ENCODE measurements at regions not wholly inside any gene's neighbourhood (a gene's known extent, or its start where the extent isn't known, plus 50 kb on each side); places are given as distances from the start of the nearest gene placed in this dataset.
A peak's percentile ranks its signal among the peaks of the same experiment; 100 is the strongest.

GRCh38 chr14:49463146-49463545 lies 123.0 kb downstream of the RPS29 start:
- no peak for DNase-seq

GRCh38 chr14:49461529-49462401 lies 124.4 kb downstream of the RPS29 start:
- peak; percentile 76 for DNase-seq

DNA sequence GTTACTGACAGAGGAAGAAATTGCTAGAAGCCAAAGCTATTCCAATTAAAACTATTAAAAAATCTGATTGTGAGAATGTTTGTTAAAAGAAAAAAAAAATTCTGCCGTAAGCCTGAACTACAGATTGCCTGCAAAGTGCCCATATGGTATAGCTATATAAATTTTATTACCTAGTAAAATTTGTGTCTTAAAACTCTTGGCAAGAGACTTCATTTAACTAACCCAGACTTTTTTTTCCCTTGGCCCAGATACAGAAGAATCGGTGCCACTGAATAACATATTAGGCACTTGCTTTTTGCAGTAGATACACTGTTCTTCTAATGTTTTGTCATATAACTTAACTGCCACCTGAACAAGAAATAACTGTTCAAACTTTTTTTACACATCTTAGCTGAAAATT lies 125.5 kb downstream of the RPS29 start:
- DNase-seq, result no peak

- no peak for DNase-seq
Observed at GRCh38 chr14:49456589-49456988, 129.6 kb downstream of the RPS29 start.

DNA sequence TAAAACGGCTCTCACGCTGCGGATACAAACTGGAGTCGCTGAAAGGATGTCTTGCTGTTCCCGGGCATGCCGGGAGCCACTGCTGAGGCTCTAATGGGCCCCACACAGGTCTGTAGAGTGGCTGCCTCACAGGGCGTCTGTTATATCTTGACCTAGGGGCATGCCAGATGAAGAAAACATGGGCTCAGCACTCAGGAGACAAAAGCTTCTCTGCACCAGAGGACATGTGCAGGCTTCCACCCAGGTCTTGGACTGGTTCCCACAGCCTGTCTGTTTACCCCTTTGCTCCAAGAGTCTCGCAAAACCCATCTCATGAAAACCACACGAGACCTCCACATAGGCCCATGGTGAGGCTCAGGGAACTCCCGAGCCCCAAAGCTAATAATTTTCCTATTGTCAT lies 134.2 kb downstream of the RPS29 start:
- no peak for DNase-seq

DNA sequence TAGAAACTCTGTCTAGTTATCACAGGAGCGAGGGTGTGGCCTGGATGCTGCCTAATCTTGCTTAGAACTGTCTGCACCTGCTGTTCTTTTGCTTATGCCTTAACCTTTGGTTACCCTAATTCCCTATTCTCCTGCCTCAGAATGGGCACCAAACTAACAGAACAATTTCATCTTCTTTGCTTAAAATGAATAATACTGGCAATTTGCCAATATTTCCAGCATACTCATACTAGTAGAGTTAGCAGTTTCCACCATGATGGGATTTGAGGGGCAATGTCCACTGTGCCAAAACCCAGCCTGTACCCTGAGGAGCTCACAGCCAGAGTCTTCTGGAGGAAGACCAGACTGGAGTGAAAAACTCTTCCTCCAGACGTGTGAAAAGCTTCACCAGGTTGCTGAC lies 136.4 kb downstream of the RPS29 start:
- no peak for DNase-seq

- DNase-seq, result no peak
Observed at GRCh38 chr14:49447540-49448107, 138.6 kb downstream of the RPS29 start.

DNA sequence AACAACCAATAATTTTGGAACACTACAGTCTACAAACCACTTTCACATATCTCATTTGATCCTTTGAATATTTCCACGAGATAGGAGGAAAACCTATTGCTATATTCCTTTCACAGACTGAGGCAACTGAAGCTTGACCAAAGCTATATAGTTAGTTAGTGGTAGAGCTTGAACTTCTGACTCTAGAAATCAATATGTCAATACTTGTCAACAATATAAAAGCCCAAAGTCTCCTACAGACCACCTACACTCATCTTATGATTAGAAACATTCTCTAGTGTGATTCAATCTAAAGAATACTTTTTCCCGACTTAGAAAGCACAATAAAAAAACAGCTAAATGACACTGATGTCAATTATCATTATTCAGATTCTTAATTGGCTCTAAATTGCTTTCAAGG lies 139.4 kb downstream of the RPS29 start:
- no peak for DNase-seq

DNA sequence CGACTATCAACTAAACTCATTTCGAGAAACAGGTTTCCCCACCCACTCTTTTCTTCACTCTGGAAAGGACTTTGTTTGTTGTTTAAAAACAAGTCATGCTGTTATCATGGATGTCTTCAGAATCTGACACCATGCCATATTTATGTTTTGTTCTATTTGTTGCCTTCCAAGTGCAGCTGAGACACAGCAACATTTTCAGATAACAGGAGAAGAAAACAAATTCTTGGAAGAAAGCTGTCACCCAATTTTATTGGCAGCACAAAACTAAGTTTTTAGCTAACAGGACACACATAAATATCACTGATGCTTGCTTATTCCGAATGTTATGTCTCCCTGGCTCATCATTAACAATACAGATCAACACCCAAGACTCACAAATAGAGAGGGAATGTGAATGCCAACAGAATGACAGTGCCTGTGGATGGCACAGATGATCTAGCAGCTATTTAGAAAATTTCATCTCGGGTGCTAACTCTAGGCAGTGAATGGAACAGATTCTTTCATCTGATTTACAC lies 147.9 kb downstream of the RPS29 start:
- DNase-seq, result no peak

DNA sequence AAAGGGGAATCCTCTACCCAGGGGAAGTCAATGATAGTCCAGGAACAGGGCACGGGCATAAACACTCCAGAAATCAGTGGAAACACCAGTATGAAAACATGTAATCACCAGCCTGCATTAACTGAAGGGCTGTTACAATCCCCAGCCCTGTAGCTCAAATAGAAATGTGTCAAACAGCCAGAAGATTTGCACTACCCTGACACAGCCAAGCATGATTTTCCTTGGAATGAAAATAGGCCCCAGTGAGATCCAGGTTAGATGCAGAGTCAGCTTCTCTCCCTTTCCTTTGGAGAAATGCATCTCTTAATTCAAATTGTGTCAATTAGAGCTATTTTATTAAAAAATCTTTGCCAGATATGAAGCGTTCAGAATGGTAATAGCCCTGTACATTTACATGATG lies 158.1 kb downstream of the RPS29 start:
- DNase-seq, result no peak

GRCh38 chr14:49427117-49427516 lies 159.1 kb downstream of the RPS29 start:
- DNase-seq, result no peak

DNA sequence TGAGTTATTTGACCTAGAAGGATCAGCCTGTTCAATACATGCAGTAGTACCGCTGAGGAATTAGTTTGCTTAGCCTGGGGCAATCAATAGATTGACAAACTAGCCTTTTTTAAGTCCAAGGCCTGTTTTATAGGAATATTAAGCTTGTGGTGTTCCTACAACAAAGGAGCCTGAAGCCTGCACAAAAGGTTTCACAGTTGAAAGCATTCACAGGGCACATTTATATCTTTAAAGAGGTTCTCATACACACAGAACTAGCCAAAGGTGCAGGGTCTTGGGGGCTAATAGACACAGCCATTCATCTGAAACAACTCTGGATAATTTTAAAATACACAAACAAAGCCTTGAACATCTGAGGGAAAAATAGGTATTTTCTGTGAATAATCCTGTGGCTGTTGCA lies 160.3 kb downstream of the RPS29 start:
- DNase-seq, result no peak

DNA sequence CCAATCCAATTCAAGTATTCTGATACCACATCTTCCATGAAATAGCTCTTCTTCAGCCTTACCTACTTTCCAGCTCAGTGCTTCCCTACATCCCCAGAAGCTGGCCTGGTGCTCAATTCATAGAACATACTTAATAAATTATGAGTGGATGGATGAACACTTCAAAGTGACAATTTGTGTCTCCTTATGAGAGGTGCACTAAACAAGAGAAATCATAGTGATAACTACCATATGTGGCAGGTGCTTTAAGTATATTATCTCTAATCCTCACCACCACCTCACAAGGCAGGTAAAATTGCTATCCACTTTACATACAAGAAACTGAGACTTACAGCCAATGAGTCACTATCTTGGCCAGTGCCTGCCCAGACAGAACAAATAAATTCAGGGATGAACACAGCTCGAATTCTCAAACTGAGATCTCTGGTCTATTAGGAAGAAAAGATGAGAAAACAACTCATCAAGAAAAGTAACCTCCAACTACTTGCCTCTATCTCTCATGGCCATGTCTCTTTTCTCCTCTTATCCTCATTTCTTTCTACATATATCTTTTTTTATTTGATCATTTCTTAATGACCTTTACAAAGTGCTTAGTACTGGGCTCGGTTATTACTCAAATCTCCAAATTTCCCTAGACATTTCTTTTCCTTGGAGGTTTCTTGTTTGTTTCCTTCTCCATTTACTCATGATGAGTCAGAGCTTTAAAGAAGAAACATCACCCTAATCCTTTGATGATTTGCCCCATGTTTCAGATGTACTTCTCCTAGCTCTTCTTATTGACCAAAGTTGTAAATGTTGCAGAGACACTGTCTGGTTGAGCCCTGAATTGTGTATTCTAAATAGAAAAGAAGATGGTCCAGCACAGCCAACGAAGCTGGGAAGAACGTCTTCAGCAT lies 161.5 kb downstream of the RPS29 start:
- no peak for DNase-seq

- no peak for DNase-seq
Observed at GRCh38 chr14:49420201-49420600, 166.0 kb downstream of the RPS29 start.

GRCh38 chr14:49418789-49419188 lies 167.4 kb downstream of the RPS29 start:
- no peak for DNase-seq

DNA sequence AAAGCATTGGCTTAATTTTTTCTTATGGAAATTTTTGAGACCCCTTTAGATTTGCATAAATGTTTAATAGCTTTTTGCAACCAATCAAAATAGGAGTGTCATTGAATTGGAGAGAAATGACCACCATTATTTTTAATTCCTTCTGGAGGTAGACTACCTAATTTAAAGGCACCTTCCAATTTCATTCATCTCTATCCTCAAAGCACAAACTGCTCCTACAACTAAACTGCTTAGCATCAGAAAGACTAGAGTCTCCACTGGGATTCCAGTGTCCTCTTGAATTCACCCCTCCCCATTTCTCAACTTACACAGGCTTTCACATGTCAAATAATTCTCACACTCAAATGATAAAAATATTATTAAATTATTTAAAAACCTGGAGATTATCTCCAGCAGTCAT lies 168.4 kb downstream of the RPS29 start:
- no peak for DNase-seq

- no peak for DNase-seq
Observed at GRCh38 chr14:49408187-49408933, 177.8 kb downstream of the RPS29 start.

- DNase-seq, result no peak
Observed at GRCh38 chr14:49405291-49405690, 180.9 kb downstream of the RPS29 start.

- DNase-seq, result no peak
Observed at GRCh38 chr14:49401373-49401772, 184.8 kb downstream of the RPS29 start.

DNA sequence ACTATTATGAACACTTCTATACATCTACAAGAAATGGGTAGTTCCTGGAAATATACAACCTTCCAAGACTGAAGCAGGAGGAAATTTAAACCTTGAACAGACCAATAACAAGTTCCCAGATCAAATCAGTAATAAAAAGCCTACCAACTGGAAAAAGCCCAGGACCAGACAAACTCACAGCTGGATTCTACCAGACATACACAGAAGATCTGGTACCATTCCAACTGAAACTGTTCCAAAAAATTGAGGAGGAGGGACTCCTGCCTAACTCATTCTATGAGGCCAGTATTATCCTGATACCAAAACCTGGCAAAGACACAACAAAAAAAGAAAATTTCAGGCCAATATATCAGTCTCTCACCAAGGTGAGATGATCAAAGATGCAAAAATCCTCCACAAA lies 189.4 kb downstream of the RPS29 start:
- DNase-seq, result no peak

- DNase-seq, result no peak
Observed at GRCh38 chr14:49381778-49382177, 204.4 kb downstream of the RPS29 start.

- no peak for DNase-seq
Observed at GRCh38 chr14:49367696-49368095, 218.5 kb downstream of the RPS29 start.

- no peak for DNase-seq
Observed at GRCh38 chr14:49366416-49366815, 219.8 kb downstream of the RPS29 start.

Data from NCI-H748 treated with DMSO at 0.1 percent for 48 hours (cell line).